DOHH2 (cell line): ENCODE measurements at regions not wholly inside any gene's neighbourhood (a gene's known extent, or its start where the extent isn't known, plus 50 kb on each side); places are given as distances from the start of the nearest gene placed in this dataset.

Experiments
- H3F3A ChIP-seq: fragments of 200-600 bp; sonication (generic), shearing (Covaris generic); 2 replicates; pipeline ENCODE4 v1.6.0; 2016; ENCODE audit warnings: antibody characterized with exemption, mild to moderate bottlenecking; ENCODE audit not compliant: control insufficient read depth, insufficient read depth
- H3K27ac ChIP-seq: fragments of 200-600 bp; sonication (generic); 2 replicates; pipeline ENCODE4 v1.5.1; 2014; ENCODE audit warnings: low read depth, mild to moderate bottlenecking, low read length, moderate library complexity
- H3K27me3 ChIP-seq: fragments of 200-600 bp; sonication (generic); 2 replicates; pipeline ENCODE4 v1.6.1; 2014; ENCODE audit warnings: mild to moderate bottlenecking, low read length, mixed read lengths; ENCODE audit not compliant: control insufficient read depth
- H3K36me3 ChIP-seq: fragments of 200-600 bp; sonication (generic); 2 replicates; pipeline ENCODE4 v1.6.1; 2014; ENCODE audit warnings: mild to moderate bottlenecking, low read length, moderate library complexity, mixed read lengths; ENCODE audit not compliant: control insufficient read depth
- H3K4me1 ChIP-seq: fragments of 200-600 bp; sonication (generic); 2 replicates; pipeline ENCODE4 v1.6.1; 2014; ENCODE audit warnings: mild to moderate bottlenecking, low read length, mixed read lengths; ENCODE audit not compliant: control insufficient read depth
- H3K4me2 ChIP-seq: fragments of 200-600 bp; sonication (generic); 2 replicates; pipeline ENCODE4 v1.6.0; 2014; ENCODE audit warnings: mild to moderate bottlenecking, low read length, moderate library complexity
- H3K4me3 ChIP-seq: fragments of 200-600 bp; sonication (generic); 2 replicates; pipeline ENCODE4 v1.5.1; 2014; ENCODE audit warnings: mild to moderate bottlenecking, low read length, mixed read lengths
- H3K79me2 ChIP-seq: fragments of 200-600 bp; sonication (generic); 2 replicates; pipeline ENCODE4 v1.6.1; 2014; ENCODE audit warnings: mild to moderate bottlenecking, low read length, mixed read lengths; ENCODE audit not compliant: control insufficient read depth
- H3K9me2 ChIP-seq: fragments of 200-600 bp; sonication (generic); replicated peaks from 2 replicates; pipeline ENCODE4 v1.6.1; 2014; ENCODE audit warnings: mild to moderate bottlenecking, low read length, mixed read lengths; ENCODE audit not compliant: control insufficient read depth
- H3K9me3 ChIP-seq: fragments of 200-600 bp; sonication (generic); 2 replicates; pipeline ENCODE4 v1.6.1; 2014; ENCODE audit warnings: antibody characterized with exemption, low read length, mixed read lengths; ENCODE audit not compliant: control insufficient read depth, insufficient read depth
- H4K20me1 ChIP-seq: fragments of 200-600 bp; sonication (generic); 2 replicates; pipeline ENCODE4 v1.6.0; 2014; ENCODE audit warnings: low read depth, mild to moderate bottlenecking, antibody characterized with exemption, low read length, moderate library complexity; ENCODE audit not compliant: control insufficient read depth, insufficient read depth
- CTCF ChIP-seq: fragments of 200-600 bp; sonication (generic); IDR thresholded peaks from one replicate; pipeline ENCODE4 v1.5.1; 2014; ENCODE audit warnings: antibody characterized with exemption, mild to moderate bottlenecking, low read depth, low read length; ENCODE audit not compliant: poor library complexity, severe bottlenecking
- EZH2phosphoT487 ChIP-seq: fragments of 200-600 bp; sonication (generic); IDR thresholded peaks from 2 replicates; pipeline ENCODE4 v1.6.1; 2017; ENCODE audit warnings: borderline replicate concordance, mild to moderate bottlenecking, antibody characterized with exemption, low read length, moderate library complexity, mixed read lengths

- no peaks in the 10 kb centered on the region; the same call in 1 of the 2 replicates for H3K9me2 ChIP-seq
- no peaks in the 10 kb centered on the region for H4K20me1 ChIP-seq
- no peak overlapping the region for H3K4me3 ChIP-seq
- no peaks in the 10 kb centered on the region for H3K4me1 ChIP-seq
- no peaks in the 10 kb centered on the region for H3K27me3 ChIP-seq
- no peak overlapping the region for H3K27ac ChIP-seq
- H3K36me3 ChIP-seq = no peaks in the 10 kb centered on the region
- no peak overlapping the region for H3K4me2 ChIP-seq
- H3F3A ChIP-seq = no peaks in the 10 kb centered on the region
- TF ChIP-seq CTCF (no peak), EZH2phosphoT487 (no peak)
- H3K9me3 ChIP-seq = no peaks in the 10 kb centered on the region
- no peaks in the 10 kb centered on the region for H3K79me2 ChIP-seq
Observed at GRCh38 chr5:107223066-107223465, 447.7 kb downstream of the EFNA5 start.

DNA sequence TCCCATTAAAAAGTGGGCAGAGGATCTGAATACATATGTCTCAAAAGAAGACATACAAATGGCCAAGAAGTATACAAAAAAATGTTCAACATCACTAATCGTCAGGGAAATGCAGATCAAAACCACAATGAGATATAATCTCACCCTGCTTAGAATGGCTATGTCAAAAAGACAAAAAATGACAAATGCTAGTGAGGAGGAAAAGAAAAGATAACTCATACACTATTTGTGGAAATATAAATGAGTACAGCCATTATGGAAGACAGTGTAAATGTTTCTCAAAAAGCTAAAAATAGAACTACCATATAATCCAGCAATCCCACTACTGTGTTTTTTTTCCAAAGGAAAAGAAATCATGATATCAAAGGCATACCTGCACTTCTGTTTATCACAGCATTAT lies 450.7 kb downstream of the EFNA5 start:
- no peak overlapping the region for H3K27ac ChIP-seq
- H3K9me3 ChIP-seq = no peaks in the 10 kb centered on the region
- no peaks in the 10 kb centered on the region for H3K36me3 ChIP-seq
- H3K27me3 ChIP-seq = no peaks in the 10 kb centered on the region
- H3K9me2 ChIP-seq = no peaks in the 10 kb centered on the region; the same call in 1 of the 2 replicates
- no peak overlapping the region for H3K4me2 ChIP-seq
- H3K4me3 ChIP-seq = no peak overlapping the region
- H3K4me1 ChIP-seq = no peaks in the 10 kb centered on the region
- no peak for TF ChIP-seq EZH2phosphoT487
- TF ChIP-seq CTCF = no peak
- no peaks in the 10 kb centered on the region for H4K20me1 ChIP-seq
- no peaks in the 10 kb centered on the region for H3K79me2 ChIP-seq
- no peaks in the 10 kb centered on the region for H3F3A ChIP-seq

GRCh38 chr5:107218457-107219193 lies 452.1 kb downstream of the EFNA5 start:
- Histone ChIP-seq H3K4me3 (no peak overlapping the region), H3K4me2 (no peak overlapping the region), H3K4me1 (no peaks in the 10 kb centered on the region), H3K27ac (no peak overlapping the region), H3K9me2 (no peaks in the 10 kb centered on the region; the same call in 1 of the 2 replicates), H3K36me3 (no peaks in the 10 kb centered on the region), H4K20me1 (no peaks in the 10 kb centered on the region), H3F3A (no peaks in the 10 kb centered on the region), H3K9me3 (no peaks in the 10 kb centered on the region), H3K27me3 (no peaks in the 10 kb centered on the region), H3K79me2 (no peaks in the 10 kb centered on the region)
- TF ChIP-seq CTCF (no peak), EZH2phosphoT487 (no peak)
